ENCODE measurements at regions not wholly inside any gene's neighbourhood (a gene's known extent, or its start where the extent isn't known, plus 50 kb on each side); places are given as distances from the start of the nearest gene placed in this dataset.

DNA sequence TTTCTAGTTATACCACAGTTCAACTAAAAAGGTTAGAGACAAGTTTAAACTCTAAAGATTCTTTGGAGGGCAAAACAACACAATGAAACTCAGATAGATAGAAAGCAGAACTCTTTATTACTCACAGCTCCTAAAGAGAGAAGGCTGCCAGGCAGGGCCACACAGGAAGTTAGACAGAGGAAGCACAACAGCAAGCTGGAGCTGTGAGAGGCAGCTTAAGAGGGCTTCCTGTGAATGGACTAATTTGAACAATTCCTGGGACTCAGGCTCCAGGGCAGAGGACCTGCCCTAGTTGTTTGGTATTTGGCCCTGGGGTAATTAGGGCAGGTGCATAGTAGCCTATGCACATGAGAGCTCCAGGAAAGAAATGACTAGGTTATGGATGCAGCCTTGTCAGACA is 803.6 kb downstream of the DIAPH3 start:
- TF ChIP-seq EZH2 (IDR thresholded peaks at IDR 0.05; ENCODE audit: insufficient read depth, low read length), result no peak
- TF ChIP-seq, protein P1, sequence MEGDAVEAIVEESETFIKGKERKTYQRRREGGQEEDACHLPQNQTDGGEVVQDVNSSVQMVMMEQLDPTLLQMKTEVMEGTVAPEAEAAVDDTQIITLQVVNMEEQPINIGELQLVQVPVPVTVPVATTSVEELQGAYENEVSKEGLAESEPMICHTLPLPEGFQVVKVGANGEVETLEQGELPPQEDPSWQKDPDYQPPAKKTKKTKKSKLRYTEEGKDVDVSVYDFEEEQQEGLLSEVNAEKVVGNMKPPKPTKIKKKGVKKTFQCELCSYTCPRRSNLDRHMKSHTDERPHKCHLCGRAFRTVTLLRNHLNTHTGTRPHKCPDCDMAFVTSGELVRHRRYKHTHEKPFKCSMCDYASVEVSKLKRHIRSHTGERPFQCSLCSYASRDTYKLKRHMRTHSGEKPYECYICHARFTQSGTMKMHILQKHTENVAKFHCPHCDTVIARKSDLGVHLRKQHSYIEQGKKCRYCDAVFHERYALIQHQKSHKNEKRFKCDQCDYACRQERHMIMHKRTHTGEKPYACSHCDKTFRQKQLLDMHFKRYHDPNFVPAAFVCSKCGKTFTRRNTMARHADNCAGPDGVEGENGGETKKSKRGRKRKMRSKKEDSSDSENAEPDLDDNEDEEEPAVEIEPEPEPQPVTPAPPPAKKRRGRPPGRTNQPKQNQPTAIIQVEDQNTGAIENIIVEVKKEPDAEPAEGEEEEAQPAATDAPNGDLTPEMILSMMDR (IDR thresholded peaks at IDR 0.05; ENCODE audit: insufficient read depth, low read depth, low read length), result no peak
- no peak overlapping the region for H3K4me3 Mint-ChIP-seq (ENCODE audit: unreplicated experiment)
- H3K27me3 ChIP-seq (ENCODE audit: insufficient read depth, low read length), result no peaks in the 10 kb centered on the region
- FAIRE-seq (no peak), DNase-seq (ENCODE audit: low read depth) (no peak)
- no peaks in the 10 kb centered on the region for H4K20me1 ChIP-seq (ENCODE audit: insufficient read depth, low read length)
- no peaks in the 10 kb centered on the region for H3K4me1 Mint-ChIP-seq (ENCODE audit: low read depth, unreplicated experiment)
- no peak overlapping the region for H3K9ac ChIP-seq (ENCODE audit: low read length)
- no peak overlapping the region for H3K4me2 ChIP-seq (ENCODE audit: low read length)
- H3K27ac ChIP-seq (ENCODE audit: low read depth, low read length), result no peak overlapping the region
- no peaks in the 10 kb centered on the region for H3K79me2 ChIP-seq (ENCODE audit: insufficient read depth, low read length)
- no peak overlapping the region for H3K27ac Mint-ChIP-seq (ENCODE audit: unreplicated experiment)
- no peaks in the 10 kb centered on the region for H3K36me3 ChIP-seq (ENCODE audit: insufficient read depth, low read length)
- no peak overlapping the region for H3K4me3 ChIP-seq (ENCODE audit: insufficient read depth, low read depth, low read length)
- peak overlapping the region; percentile 28 for H2AFZ ChIP-seq (ENCODE audit: low read depth, low read length)
- no peaks in the 10 kb centered on the region for H3K4me1 ChIP-seq (ENCODE audit: insufficient read depth, low read length)
- no peaks in the 10 kb centered on the region for H3K36me3 Mint-ChIP-seq (ENCODE audit: low read depth, unreplicated experiment)
- no peaks in the 10 kb centered on the region for H3K27me3 Mint-ChIP-seq (ENCODE audit: low read depth, unreplicated experiment)
- H3K9me3 ChIP-seq (ENCODE audit: insufficient read depth, low read depth, low read length), result no peaks in the 10 kb centered on the region
- H3K9me3 Mint-ChIP-seq (ENCODE audit: unreplicated experiment), result no peaks in the 10 kb centered on the region

DNA sequence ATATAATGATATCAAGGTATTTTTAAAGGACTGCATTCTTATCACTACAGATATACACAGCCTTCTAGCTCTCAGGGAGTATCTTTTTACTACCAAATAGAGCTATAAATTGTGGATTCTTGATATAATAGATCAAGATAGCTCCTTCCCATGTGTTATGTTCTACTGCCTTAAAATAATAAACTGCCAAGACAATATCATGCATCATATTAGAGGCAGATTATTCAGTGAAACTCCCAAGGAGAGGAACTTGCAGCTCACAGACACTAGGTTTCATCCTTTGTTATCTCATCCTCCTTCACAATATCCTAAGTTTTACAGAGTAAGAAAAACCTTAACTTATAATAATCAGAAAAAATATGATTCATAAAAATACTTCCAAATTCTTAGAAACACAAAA is 802.8 kb downstream of the DIAPH3 start:
- Histone ChIP-seq H3K4me1 (ENCODE audit: insufficient read depth, low read length) (no peaks in the 10 kb centered on the region), H3K9me3 (ENCODE audit: insufficient read depth, low read depth, low read length) (no peaks in the 10 kb centered on the region), H3K4me3 (ENCODE audit: insufficient read depth, low read depth, low read length) (no peak overlapping the region), H3K4me2 (ENCODE audit: low read length) (no peak overlapping the region), H3K79me2 (ENCODE audit: insufficient read depth, low read length) (no peaks in the 10 kb centered on the region), H4K20me1 (ENCODE audit: insufficient read depth, low read length) (no peaks in the 10 kb centered on the region), H3K9ac (ENCODE audit: low read length) (no peak overlapping the region), H2AFZ (ENCODE audit: low read depth, low read length) (no peak overlapping the region), H3K27ac (ENCODE audit: low read depth, low read length) (no peak overlapping the region), H3K36me3 (ENCODE audit: insufficient read depth, low read length) (no peaks in the 10 kb centered on the region), H3K27me3 (ENCODE audit: insufficient read depth, low read length) (no peaks in the 10 kb centered on the region)
- Mint-ChIP-seq H3K36me3 (ENCODE audit: low read depth, unreplicated experiment) (no peaks in the 10 kb centered on the region), H3K27ac (ENCODE audit: unreplicated experiment) (no peak overlapping the region), H3K4me3 (ENCODE audit: unreplicated experiment) (no peak overlapping the region), H3K27me3 (ENCODE audit: low read depth, unreplicated experiment) (no peaks in the 10 kb centered on the region), H3K9me3 (ENCODE audit: unreplicated experiment) (no peaks in the 10 kb centered on the region), H3K4me1 (ENCODE audit: low read depth, unreplicated experiment) (no peaks in the 10 kb centered on the region)
- DNase-seq (ENCODE audit: low read depth) (no peak), FAIRE-seq (no peak)
- TF ChIP-seq EZH2 (IDR thresholded peaks at IDR 0.05; ENCODE audit: insufficient read depth, low read length), result no peak
- TF ChIP-seq, protein P1 (IDR thresholded peaks at IDR 0.05; ENCODE audit: insufficient read depth, low read depth, low read length), result no peak

DNA sequence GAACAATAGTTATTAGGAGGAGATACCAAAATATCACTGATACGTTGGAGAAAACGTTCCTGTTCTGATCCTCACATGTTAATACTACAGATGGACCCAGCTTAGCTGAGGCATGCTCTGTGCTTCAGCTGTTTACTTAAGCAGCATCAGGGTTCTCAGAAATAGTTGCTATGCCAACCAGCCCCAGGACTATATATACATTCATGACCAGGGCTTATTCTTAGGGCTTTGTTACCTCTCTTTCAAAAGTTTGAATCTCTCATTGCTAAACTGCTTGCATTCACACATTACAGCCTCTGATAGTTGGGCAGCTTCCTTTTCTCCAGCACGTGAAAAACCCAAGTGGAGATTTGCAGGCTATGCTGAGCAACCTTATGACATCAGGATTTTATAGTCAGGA is 800.4 kb downstream of the DIAPH3 start:
- no peak overlapping the region for H3K4me3 ChIP-seq (ENCODE audit: insufficient read depth, low read depth, low read length)
- Mint-ChIP-seq H3K4me3 (ENCODE audit: unreplicated experiment) (no peak overlapping the region), H3K27ac (ENCODE audit: unreplicated experiment) (no peak overlapping the region), H3K36me3 (ENCODE audit: low read depth, unreplicated experiment) (no peaks in the 10 kb centered on the region), H3K27me3 (ENCODE audit: low read depth, unreplicated experiment) (no peaks in the 10 kb centered on the region), H3K4me1 (ENCODE audit: low read depth, unreplicated experiment) (no peaks in the 10 kb centered on the region), H3K9me3 (ENCODE audit: unreplicated experiment) (no peaks in the 10 kb centered on the region)
- DNase-seq (ENCODE audit: low read depth), result no peak
- H3K9ac ChIP-seq (ENCODE audit: low read length), result no peak overlapping the region
- no peak overlapping the region for H3K4me2 ChIP-seq (ENCODE audit: low read length)
- TF ChIP-seq, protein P1 (IDR thresholded peaks at IDR 0.05; ENCODE audit: insufficient read depth, low read depth, low read length), result no peak
- no peak for TF ChIP-seq EZH2 (IDR thresholded peaks at IDR 0.05; ENCODE audit: insufficient read depth, low read length)
- H3K9me3 ChIP-seq (ENCODE audit: insufficient read depth, low read depth, low read length), result no peaks in the 10 kb centered on the region
- no peak for FAIRE-seq
- no peak overlapping the region for H3K27ac ChIP-seq (ENCODE audit: low read depth, low read length)
- no peaks in the 10 kb centered on the region for H3K36me3 ChIP-seq (ENCODE audit: insufficient read depth, low read length)
- H3K79me2 ChIP-seq (ENCODE audit: insufficient read depth, low read length), result no peaks in the 10 kb centered on the region
- H3K27me3 ChIP-seq (ENCODE audit: insufficient read depth, low read length), result no peaks in the 10 kb centered on the region
- H3K4me1 ChIP-seq (ENCODE audit: insufficient read depth, low read length), result no peaks in the 10 kb centered on the region
- no peak overlapping the region for H2AFZ ChIP-seq (ENCODE audit: low read depth, low read length)
- H4K20me1 ChIP-seq (ENCODE audit: insufficient read depth, low read length), result no peaks in the 10 kb centered on the region
